K562 (cell line): ENCODE measurements at regions not wholly inside any gene's neighbourhood (a gene's known extent, or its start where the extent isn't known, plus 50 kb on each side); places are given as distances from the start of the nearest gene placed in this dataset.

Source experiments
- CBX2 ChIP-seq: fragments of 200-600 bp; sonication (generic); IDR thresholded peaks from one replicate; pipeline ENCODE4 v1.6.1; 2012; ENCODE audit warnings: mild to moderate bottlenecking, low read length, inconsistent platforms; ENCODE audit not compliant: insufficient read depth, poor library complexity, severe bottlenecking
- CCAR2 ChIP-seq: fragments of 200-400 bp; formaldehyde crosslinking; IDR thresholded peaks from 2 replicates; pipeline ENCODE4 v1.6.1; 2017; ENCODE audit warnings: mild to moderate bottlenecking, low read depth, low read length
- CTCF ChIP-seq, 3 experiments: IDR thresholded peaks in 2 of 3; conservative IDR thresholded peaks in 1 of 3; 2 replicates each; pipeline ENCODE4 v1.5.1; 2011 to 2012; ENCODE audit warnings: low read length in 3 of 3, mild to moderate bottlenecking in 3 of 3, control low read depth in 2 of 3, improper control_type of control experiment in 1 of 3, inconsistent platforms in 1 of 3, low read depth in 1 of 3, mixed read lengths in 1 of 3, moderate library complexity in 1 of 3; ENCODE audit not compliant: insufficient read depth in 2 of 3
- KLF13 ChIP-seq: fragments of 450-650 bp; IDR thresholded peaks from 2 replicates; pipeline ENCODE4 v1.6.1; 2016; ENCODE audit warnings: missing genetic modification characterization, low read depth, mild to moderate bottlenecking, missing compliant biosample characterization, moderate library complexity, borderline replicate concordance
- NFYB ChIP-seq: IDR thresholded peaks from 2 replicates; pipeline ENCODE4 v1.6.1; 2011; ENCODE audit warnings: mild to moderate bottlenecking, moderate library complexity; ENCODE audit not compliant: insufficient read length; ENCODE audit errors: extremely low read depth
- POLR2A ChIP-seq: fragments of 450-650 bp; conservative IDR thresholded peaks from 2 replicates; pipeline ENCODE4 v1.6.1; 2016
- TBL1XR1 ChIP-seq, 2 experiments: IDR thresholded peaks; 2 replicates each; pipeline ENCODE4 v1.6.1; 2012; ENCODE audit warnings: improper control_type of control experiment in 2 of 2, low read length in 2 of 2, mild to moderate bottlenecking in 1 of 2
- YY1 ChIP-seq, 3 experiments: IDR thresholded peaks; 2 replicates each; pipeline ENCODE4 v1.6.1; 2011; ENCODE audit warnings: low read length in 2 of 3, mild to moderate bottlenecking in 2 of 3, moderate library complexity in 2 of 3, borderline replicate concordance in 1 of 3, control low read depth in 1 of 3, low read depth in 1 of 3; ENCODE audit not compliant: insufficient read depth in 3 of 3, insufficient replicate concordance in 2 of 3, control insufficient read depth in 1 of 3, insufficient read length in 1 of 3; ENCODE audit errors: extremely low read depth in 1 of 3
- ZBTB26 ChIP-seq: fragments of 450-650 bp; formaldehyde crosslinking; IDR thresholded peaks from 2 replicates; pipeline ENCODE4 v1.4.0; 2022; ENCODE audit warnings: missing genetic modification characterization
- ZC3H8 ChIP-seq: fragments of 450-650 bp; IDR thresholded peaks from 2 replicates; pipeline ENCODE4 v1.6.1; 2017
- ZNF232 ChIP-seq: sonication (generic); formaldehyde crosslinking; IDR thresholded peaks from 2 replicates; pipeline ENCODE4 v1.8.0; 2022; ENCODE audit warnings: mild to moderate bottlenecking, missing genetic modification reagents

GRCh38 chr2:204389856-204390255 lies 155.4 kb upstream of the PARD3B start:
- TF ChIP-seq CCAR2 (no peak), CBX2 (no peak), KLF13 (tag) (no peak), POLR2A (no peak), CTCF (IDR thresholded peaks at IDR 0.05 in 2 of 3, conservative IDR thresholded peaks at IDR 0.05 in 1 of 3; ENCODE audit: insufficient read depth in 2 of 3, low read depth in 1 of 3, low read length in 3 of 3) (no peak), ZNF232 (no peak), YY1 (IDR thresholded peaks at IDR 0.05; ENCODE audit: borderline replicate concordance in 1 of 3, control insufficient read depth in 1 of 3, extremely low read depth in 1 of 3, insufficient read depth in 3 of 3, insufficient read length in 1 of 3, insufficient replicate concordance in 2 of 3, low read depth in 1 of 3, low read length in 2 of 3) (no peak), TBL1XR1 (IDR thresholded peaks at IDR 0.05; ENCODE audit: low read length in 2 of 2) (no peak), ZC3H8 (no peak), ZBTB26 (CRISPR knock-in tag) (no peak), NFYB (no peak)
